ENCODE measurements at regions not wholly inside any gene's neighbourhood (a gene's known extent, or its start where the extent isn't known, plus 50 kb on each side); places are given as distances from the start of the nearest gene placed in this dataset.

DNA sequence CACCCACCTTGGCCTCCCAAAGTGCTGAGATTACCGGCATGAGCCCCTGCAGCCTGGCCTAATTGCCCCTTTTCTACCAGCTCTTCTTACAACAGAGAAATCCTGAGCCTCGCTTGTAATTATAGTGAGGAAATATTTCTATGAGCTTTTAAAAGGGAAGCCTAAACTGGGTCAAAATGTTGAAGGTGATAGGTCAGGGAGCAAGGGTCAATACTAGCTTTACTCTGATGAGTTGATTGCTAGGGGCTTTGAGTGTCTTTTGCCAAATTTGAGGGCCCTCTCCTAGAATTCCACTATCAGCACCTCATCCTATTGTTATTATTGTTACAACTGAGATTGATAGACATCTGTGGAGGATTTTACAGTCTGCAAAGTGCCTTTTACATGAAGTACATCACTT lies 62.4 kb upstream of the PIAS1 start:
- CTCF ChIA-PET: no interaction called here

DNA sequence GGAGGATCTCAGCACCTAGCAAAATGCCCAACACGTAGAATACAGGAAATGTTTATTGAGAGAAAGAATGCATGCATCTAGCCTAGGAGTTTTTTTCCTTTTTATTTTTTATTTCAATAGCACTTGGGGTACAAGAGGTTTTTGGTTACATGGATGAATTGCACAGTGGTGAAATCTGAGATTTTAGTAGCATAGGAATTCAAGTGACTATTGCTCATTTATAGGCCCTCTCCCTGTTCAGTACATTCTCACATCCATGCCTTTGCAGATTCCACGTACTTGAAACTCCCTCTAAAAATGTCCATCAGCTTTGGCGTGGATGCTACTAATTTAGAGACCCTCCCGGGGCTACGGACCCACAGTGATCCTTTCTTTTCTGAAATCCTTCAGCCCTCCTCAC lies 61.7 kb upstream of the PIAS1 start:
- no peak for DNase-seq (ENCODE audit: low read depth)
- ChIA-PET POLR2A (no interaction called here), CTCF (no interaction called here)
- Histone ChIP-seq H3K4me3 (ENCODE audit: low read depth, low read length) (no peak overlapping the region), H3K36me3 (ENCODE audit: control insufficient read depth, insufficient read depth, low read length) (no peaks in the 10 kb centered on the region), H3K27me3 (ENCODE audit: control insufficient read depth, insufficient read depth, low read length) (peaks cover 4% of the 10 kb centered on the region; the same call in 1 of the 2 replicates)
- TF ChIP-seq, protein P1, sequence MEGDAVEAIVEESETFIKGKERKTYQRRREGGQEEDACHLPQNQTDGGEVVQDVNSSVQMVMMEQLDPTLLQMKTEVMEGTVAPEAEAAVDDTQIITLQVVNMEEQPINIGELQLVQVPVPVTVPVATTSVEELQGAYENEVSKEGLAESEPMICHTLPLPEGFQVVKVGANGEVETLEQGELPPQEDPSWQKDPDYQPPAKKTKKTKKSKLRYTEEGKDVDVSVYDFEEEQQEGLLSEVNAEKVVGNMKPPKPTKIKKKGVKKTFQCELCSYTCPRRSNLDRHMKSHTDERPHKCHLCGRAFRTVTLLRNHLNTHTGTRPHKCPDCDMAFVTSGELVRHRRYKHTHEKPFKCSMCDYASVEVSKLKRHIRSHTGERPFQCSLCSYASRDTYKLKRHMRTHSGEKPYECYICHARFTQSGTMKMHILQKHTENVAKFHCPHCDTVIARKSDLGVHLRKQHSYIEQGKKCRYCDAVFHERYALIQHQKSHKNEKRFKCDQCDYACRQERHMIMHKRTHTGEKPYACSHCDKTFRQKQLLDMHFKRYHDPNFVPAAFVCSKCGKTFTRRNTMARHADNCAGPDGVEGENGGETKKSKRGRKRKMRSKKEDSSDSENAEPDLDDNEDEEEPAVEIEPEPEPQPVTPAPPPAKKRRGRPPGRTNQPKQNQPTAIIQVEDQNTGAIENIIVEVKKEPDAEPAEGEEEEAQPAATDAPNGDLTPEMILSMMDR (IDR thresholded peaks at IDR 0.05; ENCODE audit: insufficient read depth, low read depth, low read length): no peak

More for the DNA sequence above, 62.4 kb upstream of the PIAS1 start:
- no peak overlapping the region for H3K4me3 ChIP-seq (ENCODE audit: low read depth, low read length)
- POLR2A ChIA-PET: no interaction called here
- H3K36me3 ChIP-seq (ENCODE audit: control insufficient read depth, insufficient read depth, low read length): no peaks in the 10 kb centered on the region
- TF ChIP-seq, protein P1 (IDR thresholded peaks at IDR 0.05; ENCODE audit: insufficient read depth, low read depth, low read length): no peak
- DNase-seq (ENCODE audit: low read depth): no peak
- H3K27me3 ChIP-seq (ENCODE audit: control insufficient read depth, insufficient read depth, low read length): peaks cover 6% of the 10 kb centered on the region

DNA sequence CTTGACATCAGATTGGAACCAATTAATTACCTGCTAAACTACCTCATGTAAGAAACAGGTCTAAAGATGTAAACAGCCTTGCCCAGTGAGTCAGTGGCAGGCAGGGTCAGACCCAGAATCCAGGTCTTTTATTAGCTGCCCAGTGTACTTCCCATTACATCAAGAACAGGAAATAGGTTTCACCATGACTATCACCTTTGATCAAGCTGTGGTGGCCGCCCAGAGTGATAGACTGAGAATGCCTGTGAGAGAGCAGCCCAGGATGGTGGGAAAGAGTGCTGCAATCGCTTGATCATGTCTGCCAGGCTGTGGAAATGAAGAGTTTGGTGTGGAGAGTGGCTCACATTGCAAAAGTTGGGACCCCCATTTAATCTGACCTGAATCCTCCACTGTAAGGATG lies 61.3 kb upstream of the PIAS1 start:
- ChIA-PET POLR2A (no interaction called here), CTCF (no interaction called here)
- no peak overlapping the region for H3K4me3 ChIP-seq (ENCODE audit: low read depth, low read length)
- no peaks in the 10 kb centered on the region for H3K36me3 ChIP-seq (ENCODE audit: control insufficient read depth, insufficient read depth, low read length)
- TF ChIP-seq, protein P1 (IDR thresholded peaks at IDR 0.05; ENCODE audit: insufficient read depth, low read depth, low read length): no peak
- no peak for DNase-seq (ENCODE audit: low read depth)
- H3K27me3 ChIP-seq (ENCODE audit: control insufficient read depth, insufficient read depth, low read length): 0 out of 2 replicates have a peak, but pooled peaks cover 2% of the 10 kb centered on the region

DNA sequence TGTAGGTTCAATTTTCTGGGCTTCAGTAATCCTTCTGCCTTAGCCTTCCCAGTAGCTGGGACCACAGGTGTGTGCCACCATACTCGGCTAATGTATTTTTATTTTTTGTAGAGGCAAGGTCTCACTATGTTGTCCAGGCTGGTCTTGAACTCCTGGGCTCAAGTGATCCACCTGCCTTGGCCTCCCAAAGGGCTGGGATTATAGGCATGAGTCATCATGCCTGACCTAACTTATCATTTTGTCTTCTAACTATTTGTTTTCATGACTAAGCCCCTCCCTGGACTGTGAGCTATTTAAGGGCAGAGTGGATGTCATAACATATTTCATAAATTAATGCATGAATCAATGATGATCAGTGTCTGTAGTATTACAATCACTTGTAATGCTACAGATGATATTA lies 56.1 kb upstream of the PIAS1 start:
- TF ChIP-seq, protein P1 (IDR thresholded peaks at IDR 0.05; ENCODE audit: insufficient read depth, low read depth, low read length): no peak
- no peak overlapping the region for H3K4me3 ChIP-seq (ENCODE audit: low read depth, low read length)
- H3K27me3 ChIP-seq (ENCODE audit: control insufficient read depth, insufficient read depth, low read length): no peaks in the 10 kb centered on the region
- no peak for DNase-seq (ENCODE audit: low read depth)
- H3K36me3 ChIP-seq (ENCODE audit: control insufficient read depth, insufficient read depth, low read length): no peaks in the 10 kb centered on the region
- ChIA-PET POLR2A (no interaction called here), CTCF (interaction anchor here (0.7 to 2.0 kb wide), 3 partner anchors 156 to 165 kb away, joined by 3 to 8 read pairs (median 3); no protein-coding TSS in a partner anchor)

DNA sequence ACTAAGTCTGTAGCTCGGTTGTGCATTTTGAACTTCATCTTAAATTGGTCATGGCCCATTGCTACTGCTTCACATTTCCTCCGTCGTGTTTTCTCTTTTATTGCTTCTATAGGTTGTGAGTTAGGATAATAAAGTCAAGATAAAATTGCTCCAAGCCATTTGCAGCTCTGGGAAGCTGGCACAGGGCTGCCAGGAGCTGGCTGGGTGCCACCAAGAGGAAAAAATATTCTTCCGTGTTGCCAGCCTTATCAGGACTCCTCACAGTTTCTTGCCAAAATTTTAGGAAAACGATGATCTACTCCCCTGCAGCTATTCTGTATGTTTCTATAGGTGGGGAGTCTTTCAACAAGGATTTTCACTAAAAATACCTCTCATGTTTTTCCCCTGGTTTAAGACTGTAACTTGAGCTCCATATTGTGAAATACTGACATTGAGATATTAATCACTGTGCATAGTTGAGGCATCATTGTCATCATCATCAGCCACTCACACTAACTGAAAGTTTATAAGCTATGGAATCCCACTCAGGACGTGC lies 55.4 kb upstream of the PIAS1 start:
- POLR2A ChIA-PET: interaction anchor here (1.0 kb wide), 1 partner anchor 71 kb away, joined by 3 read pairs; no protein-coding TSS in a partner anchor
- H3K27me3 ChIP-seq (ENCODE audit: control insufficient read depth, insufficient read depth, low read length): no peaks in the 10 kb centered on the region
- DNase-seq (ENCODE audit: low read depth): peak; percentile 62
- TF ChIP-seq, protein P1 (IDR thresholded peaks at IDR 0.05; ENCODE audit: insufficient read depth, low read depth, low read length): no peak
- CTCF ChIA-PET: interaction anchor here (0.7 to 1.0 kb wide), 2 partner anchors 28 to 156 kb away, joined by 3 read pairs; no protein-coding TSS in a partner anchor
- no peaks in the 10 kb centered on the region for H3K36me3 ChIP-seq (ENCODE audit: control insufficient read depth, insufficient read depth, low read length)
- no peak overlapping the region for H3K4me3 ChIP-seq (ENCODE audit: low read depth, low read length)
